22Rv1 (cell line): ENCODE measurements at regions not wholly inside any gene's neighbourhood (a gene's known extent, or its start where the extent isn't known, plus 50 kb on each side); places are given as distances from the start of the nearest gene placed in this dataset.

ENCODE experiments used
- CTCF ChIP-seq: fragments of 450-650 bp; IDR thresholded peaks from 2 replicates; pipeline ENCODE4 v1.5.1; 2017; ENCODE audit warnings: mild to moderate bottlenecking
- ZFX ChIP-seq: fragments of 450-650 bp; IDR thresholded peaks from 2 replicates; pipeline ENCODE4 v1.6.1; 2017; ENCODE audit warnings: antibody characterized with exemption, borderline replicate concordance

GRCh38 chr5:5585751-5586341 lies 163.4 kb downstream of the ICE1 start:
- no peak for TF ChIP-seq CTCF
- TF ChIP-seq ZFX: no peak
